ENCODE measurements at regions not wholly inside any gene's neighbourhood (a gene's known extent, or its start where the extent isn't known, plus 50 kb on each side); places are given as distances from the start of the nearest gene placed in this dataset.

GRCh38 chrX:39681885-39682284, 415.9 kb downstream of the BCOR start:
- TF ChIP-seq CTCF (IDR thresholded peaks at IDR 0.05; ENCODE audit: insufficient read depth, low read length, missing control alignments) = no peak
- ChIA-PET POLR2A (no interaction called here), CTCF (no interaction called here)
- DNase-seq (ENCODE audit: low read depth, low spot score) = no peak
- no peak overlapping the region for H3K4me3 ChIP-seq (ENCODE audit: low read depth, low read length)

- CTCF ChIA-PET = no interaction called here
- no peak for TF ChIP-seq CTCF (IDR thresholded peaks at IDR 0.05; ENCODE audit: insufficient read depth, low read length, missing control alignments)
- no peak overlapping the region for H3K4me3 ChIP-seq (ENCODE audit: low read depth, low read length)
- DNase-seq (ENCODE audit: low read depth, low spot score) = no peak
- POLR2A ChIA-PET = no interaction called here
These were observed 415.0 kb downstream of the BCOR start for GRCh38 chrX:39682778-39683177.

GRCh38 chrX:39688219-39688575, 409.6 kb downstream of the BCOR start:
- no peak for DNase-seq (ENCODE audit: low read depth, low spot score)
- H3K4me3 ChIP-seq (ENCODE audit: low read depth, low read length) = peak overlapping the region; percentile 45
- no peak for TF ChIP-seq CTCF (IDR thresholded peaks at IDR 0.05; ENCODE audit: insufficient read depth, low read length, missing control alignments)
- ChIA-PET CTCF (no interaction called here), POLR2A (no interaction called here)

- H3K4me3 ChIP-seq (ENCODE audit: low read depth, low read length) = peak overlapping the region; percentile 45
- ChIA-PET POLR2A (no interaction called here), CTCF (no interaction called here)
- TF ChIP-seq CTCF (IDR thresholded peaks at IDR 0.05; ENCODE audit: insufficient read depth, low read length, missing control alignments) = no peak
- DNase-seq (ENCODE audit: low read depth, low spot score) = no peak
These were observed 409.0 kb downstream of the BCOR start for GRCh38 chrX:39688576-39689375.

- ChIA-PET POLR2A (no interaction called here), CTCF (no interaction called here)
- peak overlapping the region; percentile 45 for H3K4me3 ChIP-seq (ENCODE audit: low read depth, low read length)
- TF ChIP-seq CTCF (IDR thresholded peaks at IDR 0.05; ENCODE audit: insufficient read depth, low read length, missing control alignments) = no peak
- no peak for DNase-seq (ENCODE audit: low read depth, low spot score)
These were observed 408.2 kb downstream of the BCOR start for GRCh38 chrX:39689376-39690104.

GRCh38 chrX:39690541-39691415, 407.0 kb downstream of the BCOR start:
- ChIA-PET POLR2A (no interaction called here), CTCF (no interaction called here)
- TF ChIP-seq CTCF (IDR thresholded peaks at IDR 0.05; ENCODE audit: insufficient read depth, low read length, missing control alignments) = no peak
- H3K4me3 ChIP-seq (ENCODE audit: low read depth, low read length) = no peak overlapping the region
- no peak for DNase-seq (ENCODE audit: low read depth, low spot score)
